Testis (tissue), 2 donors: ENCODE measurements at regions not wholly inside any gene's neighbourhood (a gene's known extent, or its start where the extent isn't known, plus 50 kb on each side); places are given as distances from the start of the nearest gene placed in this dataset.
"Not testable (repeated sequence)": the region's sequence is repeated elsewhere in the genome, so short reads cannot be mapped to it uniquely, and the experiment has no call there.

Experiments used
- DNase-seq: peaks from one replicate; pipeline ENCODE4 v3.0.0-alpha.2; 2019
- H3K27ac ChIP-seq, 2 donors: fragments of 200-600 bp; sonication (generic); one replicate each; pipeline ENCODE4 v1.5.1; 2019
- H3K27me3 ChIP-seq: fragments of 200-600 bp; sonication (generic); one replicate; pipeline ENCODE4 v1.5.1; 2019
- H3K36me3 ChIP-seq: fragments of 200-600 bp; sonication (generic); one replicate; pipeline ENCODE4 v1.5.1; 2017; ENCODE audit warnings: low read depth; ENCODE audit errors: missing control alignments
- H3K4me1 ChIP-seq: fragments of 200-600 bp; sonication (generic); one replicate; pipeline ENCODE4 v1.5.1; 2019
- H3K4me3 ChIP-seq, 2 donors: fragments of 200-600 bp; sonication (generic); one replicate each; pipeline ENCODE4 v1.5.1; 2017 to 2019
- H3K9me3 ChIP-seq: fragments of 200-600 bp; sonication (generic); one replicate; pipeline ENCODE4 v1.5.1; 2017
- POLR2A ChIP-seq: fragments of 450-650 bp; IDR thresholded peaks from one replicate; pipeline ENCODE4 v1.6.1; 2017; ENCODE audit warnings: antibody characterized with exemption, mild to moderate bottlenecking, moderate library complexity
- WGBS, 2 donors: methylation state at CpG; one replicate each; pipeline ENCODE4 v1.1.5; 2018; 5-methylcytosine and 5-hydroxymethylcytosine counted together
- intact Hi-C: fragments of 100-400 bp; cut with DNase I; formaldehyde crosslinking; loops from one replicate; pipeline ENCODE4 v1.15.1; 2023; ENCODE audit warnings: low total_unique reads
- TF ChIP-seq, protein P1 (sequence below), 3 experiments: fragments of 450-650 bp in 2 of 3; fragments of 200-600 bp in 1 of 3; sonication (generic) in 1 of 3; IDR thresholded peaks; one replicate each; pipeline ENCODE4 v1.5.1; 2016 to 2019; ENCODE audit warnings: antibody characterized with exemption in 3 of 3, mild to moderate bottlenecking in 2 of 3, moderate library complexity in 1 of 3

DNA sequence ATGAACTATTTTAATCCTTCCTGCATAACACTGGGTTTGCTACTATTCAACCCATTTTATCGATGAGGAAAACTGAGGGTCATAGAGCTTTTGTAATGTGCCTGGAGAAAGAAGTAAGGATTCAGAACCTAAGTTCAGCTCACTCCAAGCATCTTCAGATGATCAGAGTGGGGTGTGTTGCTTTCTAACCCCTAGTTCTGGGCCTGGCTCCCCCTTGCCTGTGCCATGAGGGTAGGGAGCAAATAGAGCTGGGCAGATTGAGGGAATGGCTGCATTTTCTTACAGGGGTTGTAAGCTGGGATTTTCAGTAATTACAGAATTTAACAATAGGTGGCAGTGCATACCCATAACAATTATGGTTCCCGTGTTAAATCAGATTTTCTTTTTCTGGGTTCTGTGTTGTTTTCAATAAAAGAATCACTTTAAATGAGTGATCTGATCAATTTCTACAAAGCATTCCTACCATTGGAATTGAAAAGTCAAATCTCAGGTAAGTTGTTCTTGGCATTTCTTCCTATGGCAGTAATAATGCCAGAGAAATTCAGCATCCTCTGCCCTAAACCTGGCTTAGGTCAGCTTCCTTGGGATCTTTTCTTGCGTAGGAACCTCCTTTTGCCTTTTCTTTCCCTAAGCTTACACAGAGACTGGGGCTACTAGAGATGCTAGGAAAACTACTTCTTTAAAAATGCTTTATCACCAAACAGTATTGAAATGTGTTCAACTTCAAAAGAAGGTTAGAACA lies 103.8 kb upstream of the IL12A start:
- Histone ChIP-seq H3K36me3 (no peaks in the 10 kb centered on the region), H3K4me3 (no peak overlapping the region), H3K9me3 (no peaks in the 10 kb centered on the region), H3K27ac (no peak overlapping the region), H3K27me3 (no peaks in the 10 kb centered on the region), H3K4me1 (no peaks in the 10 kb centered on the region)
- intact Hi-C loops: loop anchor here (10.0 kb wide), 1 partner anchor 120 kb away; no protein-coding TSS in a partner anchor
- DNase-seq: no peak
- WGBS, 2 donors: 64 to 71% methylated on average over 3 of the region's 3 CpGs
- TF ChIP-seq POLR2A: no peak
- TF ChIP-seq, protein P1, sequence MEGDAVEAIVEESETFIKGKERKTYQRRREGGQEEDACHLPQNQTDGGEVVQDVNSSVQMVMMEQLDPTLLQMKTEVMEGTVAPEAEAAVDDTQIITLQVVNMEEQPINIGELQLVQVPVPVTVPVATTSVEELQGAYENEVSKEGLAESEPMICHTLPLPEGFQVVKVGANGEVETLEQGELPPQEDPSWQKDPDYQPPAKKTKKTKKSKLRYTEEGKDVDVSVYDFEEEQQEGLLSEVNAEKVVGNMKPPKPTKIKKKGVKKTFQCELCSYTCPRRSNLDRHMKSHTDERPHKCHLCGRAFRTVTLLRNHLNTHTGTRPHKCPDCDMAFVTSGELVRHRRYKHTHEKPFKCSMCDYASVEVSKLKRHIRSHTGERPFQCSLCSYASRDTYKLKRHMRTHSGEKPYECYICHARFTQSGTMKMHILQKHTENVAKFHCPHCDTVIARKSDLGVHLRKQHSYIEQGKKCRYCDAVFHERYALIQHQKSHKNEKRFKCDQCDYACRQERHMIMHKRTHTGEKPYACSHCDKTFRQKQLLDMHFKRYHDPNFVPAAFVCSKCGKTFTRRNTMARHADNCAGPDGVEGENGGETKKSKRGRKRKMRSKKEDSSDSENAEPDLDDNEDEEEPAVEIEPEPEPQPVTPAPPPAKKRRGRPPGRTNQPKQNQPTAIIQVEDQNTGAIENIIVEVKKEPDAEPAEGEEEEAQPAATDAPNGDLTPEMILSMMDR (IDR thresholded peaks at IDR 0.05): peak in 2 of 3 experiments; percentile 22 to 50

DNA sequence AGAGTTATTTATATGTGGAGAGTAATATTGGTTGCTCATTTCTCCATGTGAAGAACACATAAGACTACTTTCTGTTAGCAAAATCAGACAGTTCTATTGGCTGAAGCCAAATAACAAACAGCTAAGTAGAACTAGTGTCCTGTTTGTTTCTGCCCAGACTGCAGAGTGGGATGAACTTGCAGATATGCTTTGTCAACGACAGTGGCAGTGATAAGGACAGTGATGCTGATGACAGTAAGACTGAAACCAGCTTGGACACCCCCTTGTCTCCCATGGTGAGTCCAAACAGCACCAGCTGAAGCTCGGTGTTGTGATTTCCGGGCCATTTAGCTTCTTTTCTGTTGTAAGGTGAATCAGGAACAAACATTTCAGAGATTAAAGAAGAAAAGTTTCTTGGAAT lies 102.6 kb upstream of the IL12A start:
- no peak overlapping the region for H3K27ac ChIP-seq
- no peaks in the 10 kb centered on the region for H3K4me1 ChIP-seq
- WGBS, 2 donors: 83 to 89% methylated on average over 3 of the region's 3 CpGs
- no peak overlapping the region for H3K4me3 ChIP-seq
- no peak for TF ChIP-seq POLR2A
- TF ChIP-seq, protein P1 (IDR thresholded peaks at IDR 0.05): no peak
- H3K9me3 ChIP-seq: no peaks in the 10 kb centered on the region
- H3K36me3 ChIP-seq: no peaks in the 10 kb centered on the region
- intact Hi-C loops: loop anchor here (10.0 kb wide), 1 partner anchor 119 kb away; no protein-coding TSS in a partner anchor
- DNase-seq: no peak
- H3K27me3 ChIP-seq: no peaks in the 10 kb centered on the region

DNA sequence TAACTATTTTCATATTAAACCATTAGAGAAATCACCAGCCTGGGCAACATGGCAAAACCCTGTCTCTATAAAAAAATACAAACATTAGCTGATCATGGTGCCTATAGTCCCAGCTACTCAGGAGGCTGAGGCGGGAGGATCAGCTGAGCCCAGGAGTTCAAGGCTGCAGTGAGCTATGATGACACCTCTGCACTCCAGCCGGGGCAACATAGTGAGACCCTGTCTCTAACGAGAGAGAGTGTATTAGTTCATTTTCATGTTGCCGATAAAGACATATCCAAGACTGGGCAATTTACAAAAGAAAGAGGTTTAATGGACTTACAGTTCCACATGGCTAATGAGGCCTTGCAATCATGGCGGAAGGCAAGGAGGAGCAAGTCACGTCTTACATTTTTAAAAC lies 102.1 kb upstream of the IL12A start:
- H3K27ac ChIP-seq, H3K4me1 ChIP-seq: not testable (repeated sequence)

DNA sequence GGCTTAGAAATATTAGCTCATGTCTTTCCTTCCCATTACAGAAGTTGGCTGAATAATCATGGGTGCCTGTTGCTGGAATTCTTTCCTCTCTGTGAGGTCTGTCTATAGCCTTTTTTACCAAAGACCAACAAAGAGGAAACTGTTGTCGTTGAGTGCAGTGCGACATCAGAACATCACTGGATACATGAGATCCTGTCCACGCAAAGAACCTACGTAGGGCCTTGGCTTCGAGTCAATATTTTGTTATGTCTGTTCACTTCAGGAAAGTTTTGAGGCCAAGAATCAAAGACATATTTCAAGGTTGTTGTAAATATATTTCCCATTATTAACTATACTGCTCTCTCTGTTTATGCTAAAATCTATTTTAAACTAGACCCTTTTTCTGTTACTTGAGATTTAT lies 101.5 kb upstream of the IL12A start:
- Histone ChIP-seq H3K4me3 (no peak overlapping the region), H3K9me3 (no peaks in the 10 kb centered on the region), H3K36me3 (no peaks in the 10 kb centered on the region), H3K27ac (no peak overlapping the region), H3K4me1 (no peaks in the 10 kb centered on the region), H3K27me3 (no peaks in the 10 kb centered on the region)
- no peak for DNase-seq
- WGBS, 2 donors: 94 to 95% methylated on average over 5 of the region's 5 CpGs
- intact Hi-C loops: loop anchor here (10.0 kb wide), 1 partner anchor 118 kb away; no protein-coding TSS in a partner anchor
- no peak for TF ChIP-seq POLR2A
- TF ChIP-seq, protein P1 (IDR thresholded peaks at IDR 0.05): no peak

More for the DNA sequence above, 102.1 kb upstream of the IL12A start:
- H3K36me3 ChIP-seq, DNase-seq, H3K4me3 ChIP-seq, H3K9me3 ChIP-seq, H3K27me3 ChIP-seq: not testable (repeated sequence)
- intact Hi-C loops: loop anchor here (10.0 kb wide), 1 partner anchor 118 kb away; no protein-coding TSS in a partner anchor
- WGBS, 2 donors: 93 to 95% methylated on average over 6 of the region's 6 CpGs

DNA sequence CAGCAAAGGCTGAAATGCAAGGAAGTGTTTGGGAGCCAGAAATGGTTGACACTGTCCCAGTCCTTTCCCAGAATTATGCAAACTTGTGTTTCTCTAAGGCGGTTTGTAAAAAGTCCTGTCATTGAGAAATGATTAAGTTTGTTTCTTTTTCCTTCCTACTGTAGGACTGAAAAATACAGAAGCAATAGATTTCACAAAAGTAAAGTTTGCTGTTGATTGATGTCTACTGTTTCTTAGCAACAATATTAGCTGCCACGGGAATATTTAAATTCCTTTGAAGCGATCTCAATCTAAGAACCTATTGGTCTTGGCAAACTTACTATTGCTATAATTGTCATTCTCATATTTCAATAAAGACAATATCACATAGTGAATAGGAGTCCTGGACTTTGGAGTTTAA lies 100.7 kb upstream of the IL12A start:
- H3K27ac ChIP-seq: no peak overlapping the region
- TF ChIP-seq POLR2A: no peak
- TF ChIP-seq, protein P1 (IDR thresholded peaks at IDR 0.05): no peak
- intact Hi-C loops: loop anchor here (10.0 kb wide), 1 partner anchor 117 kb away; no protein-coding TSS in a partner anchor
- H3K27me3 ChIP-seq: no peaks in the 10 kb centered on the region
- no peaks in the 10 kb centered on the region for H3K9me3 ChIP-seq
- no peak for DNase-seq
- WGBS, 2 donors: 88 to 95% methylated on average over 3 of the region's 3 CpGs
- no peaks in the 10 kb centered on the region for H3K4me1 ChIP-seq
- H3K36me3 ChIP-seq: no peaks in the 10 kb centered on the region
- H3K4me3 ChIP-seq: no peak overlapping the region
